NCI-H524 treated with DMSO at 0.1 percent for 48 hours (cell line): ENCODE measurements at regions not wholly inside any gene's neighbourhood (a gene's known extent, or its start where the extent isn't known, plus 50 kb on each side); places are given as distances from the start of the nearest gene placed in this dataset.
"Not testable (repeated sequence)": the region's sequence is repeated elsewhere in the genome, so short reads cannot be mapped to it uniquely, and the experiment has no call there.

Source experiments
- DNase-seq: peaks from one replicate; lab custom pipeline; 2025; lab: John Stamatoyannopoulos, UW

DNA sequence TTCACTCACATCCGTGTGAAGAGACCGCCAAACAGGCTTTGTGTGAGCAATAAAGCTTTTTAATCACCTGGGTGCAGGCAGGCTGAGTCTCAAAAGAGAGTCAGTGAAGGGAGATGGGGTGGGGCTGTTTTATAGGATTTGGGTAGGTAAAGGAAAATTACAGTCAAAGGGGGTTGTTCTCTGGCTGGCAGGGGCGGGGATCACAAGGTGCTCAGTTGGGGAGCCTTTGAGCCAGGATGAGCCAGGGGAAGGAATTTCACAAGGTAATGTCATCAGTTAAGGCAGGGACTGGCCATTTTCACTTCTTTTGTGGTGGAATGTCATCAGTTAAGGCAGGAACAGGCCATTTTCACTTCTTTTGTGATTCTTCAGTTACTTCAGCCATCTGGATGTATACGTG, 210.3 kb upstream of the ELL2 start:
- DNase-seq, result not testable (repeated sequence)

DNA sequence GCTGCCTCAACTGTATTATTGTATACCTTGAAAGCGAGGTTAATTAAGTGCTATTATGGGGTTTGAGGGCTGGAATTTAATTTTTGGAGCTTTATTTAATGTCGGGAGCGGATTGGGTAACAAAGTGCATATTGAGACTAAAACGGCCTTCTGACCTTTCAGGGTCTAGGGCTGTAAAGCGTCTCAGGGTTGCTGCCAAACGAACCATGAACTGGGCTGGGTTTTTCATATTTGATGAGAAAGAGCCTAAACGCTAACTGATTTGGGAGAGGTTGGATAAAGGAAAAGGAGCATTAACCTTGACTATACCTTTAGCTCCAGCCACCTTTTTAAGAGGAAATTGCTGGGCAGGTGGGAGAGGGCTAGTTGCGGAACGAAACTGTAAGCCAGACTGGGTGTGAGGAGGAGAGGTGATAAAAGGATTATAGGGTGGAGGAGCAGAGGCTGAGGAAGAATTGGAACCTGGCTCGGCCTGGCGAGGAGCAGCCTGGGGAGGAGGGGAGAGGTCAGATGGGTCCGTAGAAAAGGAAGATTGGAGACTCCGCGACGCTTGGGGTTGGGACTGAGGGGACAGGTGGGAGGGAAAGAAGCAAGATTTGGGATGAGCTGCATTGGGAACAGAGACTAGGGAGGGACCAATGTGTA, 209.0 kb upstream of the ELL2 start:
- DNase-seq, result not testable (repeated sequence)

DNA sequence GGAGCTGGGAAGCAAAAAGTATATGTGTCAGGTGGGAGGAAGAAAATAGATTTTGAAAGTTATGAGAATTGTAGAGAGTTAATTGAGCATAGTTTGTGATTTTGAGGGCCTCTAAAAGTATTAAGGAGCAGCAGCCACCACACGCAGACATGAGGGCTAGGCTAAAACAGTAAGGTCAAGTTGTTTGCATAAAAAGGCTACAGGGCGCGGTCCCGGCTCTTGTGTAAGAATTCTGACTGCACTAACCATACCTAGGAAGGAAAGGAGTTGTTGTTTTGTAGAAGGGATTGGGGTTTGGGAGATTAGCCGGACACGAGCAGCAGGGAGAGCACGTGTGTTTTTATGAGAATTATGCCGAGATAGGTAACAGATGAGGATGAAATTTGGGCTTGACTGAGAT, 207.2 kb upstream of the ELL2 start:
- not testable (repeated sequence) for DNase-seq

DNA sequence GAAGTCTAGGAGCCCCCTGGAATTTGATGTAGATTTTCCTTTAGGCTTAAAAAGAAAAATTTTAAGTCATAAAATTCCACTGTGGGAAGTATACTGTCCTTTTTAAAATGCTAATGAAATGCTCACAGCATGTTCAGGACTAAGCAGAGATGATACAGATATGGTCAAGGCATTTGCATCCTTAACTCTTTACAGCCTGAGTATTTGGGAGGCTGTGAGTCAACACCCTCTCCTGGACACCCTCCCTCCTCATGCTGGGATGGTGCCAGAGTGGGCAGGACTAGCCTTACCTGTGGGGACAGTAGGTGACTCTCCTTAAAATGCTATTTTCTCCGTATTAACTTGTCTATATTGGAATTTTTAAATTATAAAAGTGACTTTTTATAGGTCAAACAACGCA, 197.4 kb upstream of the ELL2 start:
- no peak for DNase-seq

DNA sequence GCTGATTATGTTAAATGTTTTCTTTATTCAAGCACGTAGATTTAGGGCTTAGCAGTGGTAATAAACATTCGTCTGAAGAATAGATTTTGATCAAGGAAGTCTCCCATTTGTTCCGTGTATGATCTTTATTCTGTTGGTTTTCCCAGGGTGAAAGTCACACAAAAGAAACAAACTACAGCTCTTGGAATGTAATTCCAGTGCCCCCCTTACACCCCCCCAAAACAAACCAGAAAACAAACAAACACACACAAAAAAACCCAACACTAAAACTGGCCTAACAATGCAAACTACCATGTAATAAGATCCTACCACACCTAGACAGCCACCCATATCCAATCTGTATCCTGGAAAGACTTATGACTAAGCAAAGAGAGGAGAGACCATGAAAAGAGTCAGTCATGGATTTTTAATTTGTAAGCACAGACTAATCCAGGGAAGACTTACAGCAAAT, 196.2 kb upstream of the ELL2 start:
- no peak for DNase-seq

DNA sequence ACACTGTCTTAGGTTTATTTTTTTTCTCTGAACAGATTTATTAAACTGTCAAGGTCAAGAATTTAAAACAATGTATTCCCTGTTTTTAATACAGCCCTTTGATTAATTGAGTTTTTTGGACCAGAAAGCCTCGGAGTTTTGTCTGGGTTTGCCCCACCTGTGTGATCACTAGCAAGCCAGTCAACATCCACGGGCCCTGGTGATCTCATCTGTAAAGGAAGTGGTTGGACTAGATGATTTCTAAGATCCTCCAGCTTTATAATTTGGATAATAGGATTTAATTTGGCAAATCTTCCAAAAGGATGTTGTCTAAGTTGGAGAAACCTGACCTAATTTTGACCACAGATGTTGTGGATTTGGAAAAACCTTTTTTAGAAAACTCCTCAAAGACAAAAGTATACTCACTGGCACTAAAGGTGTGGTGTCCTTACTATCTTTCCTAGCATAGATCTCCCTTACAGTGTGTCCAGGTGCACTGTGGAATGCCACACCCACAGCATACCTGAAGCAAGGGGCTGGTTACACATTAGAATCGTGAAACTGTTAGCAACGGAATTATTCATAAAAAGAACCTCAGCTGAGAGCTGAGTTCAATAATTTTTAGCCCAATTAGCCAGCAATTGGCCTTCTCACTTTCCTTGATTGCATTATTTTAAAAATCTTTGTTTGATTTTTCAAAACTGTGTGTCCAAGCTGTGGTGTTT, 195.6 kb upstream of the ELL2 start:
- no peak for DNase-seq

DNA sequence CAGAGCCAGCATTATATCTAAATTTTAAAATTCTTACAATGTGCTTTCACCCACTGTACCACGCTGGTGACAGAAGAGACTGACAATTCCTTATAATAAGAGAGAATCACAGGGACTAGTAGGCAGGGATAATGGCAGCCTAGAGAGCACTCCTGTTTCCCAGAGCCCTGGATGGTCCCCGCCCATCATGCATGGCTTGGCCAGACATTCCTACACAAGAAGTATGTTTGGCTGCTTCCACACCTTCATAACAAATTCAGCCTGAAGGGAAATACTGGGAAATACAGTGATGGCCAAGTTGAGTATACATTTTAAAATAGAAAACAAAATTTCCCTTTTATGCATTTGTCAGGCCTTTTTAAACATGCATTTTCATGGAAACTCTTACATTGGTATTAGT, 193.5 kb upstream of the ELL2 start:
- no peak for DNase-seq

DNA sequence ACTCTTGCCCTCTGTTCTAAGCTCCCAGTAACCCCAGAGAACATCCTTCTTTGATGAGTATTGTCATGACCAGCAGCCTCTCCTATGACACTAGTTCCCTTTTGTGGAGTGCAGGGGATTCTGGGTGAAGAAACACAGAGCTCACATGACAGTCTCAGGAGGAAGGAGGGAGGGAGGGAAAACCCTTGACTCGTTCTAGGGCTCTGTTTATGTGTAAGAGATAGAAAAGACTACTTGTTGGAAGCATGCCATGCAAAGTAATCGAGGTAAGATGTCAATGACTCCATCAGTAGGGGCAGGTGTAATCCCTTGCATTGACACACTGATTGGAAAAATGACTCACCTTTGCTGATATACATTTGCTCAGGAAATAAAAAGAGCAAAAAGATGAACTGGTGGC, 190.2 kb upstream of the ELL2 start:
- DNase-seq, result no peak

DNA sequence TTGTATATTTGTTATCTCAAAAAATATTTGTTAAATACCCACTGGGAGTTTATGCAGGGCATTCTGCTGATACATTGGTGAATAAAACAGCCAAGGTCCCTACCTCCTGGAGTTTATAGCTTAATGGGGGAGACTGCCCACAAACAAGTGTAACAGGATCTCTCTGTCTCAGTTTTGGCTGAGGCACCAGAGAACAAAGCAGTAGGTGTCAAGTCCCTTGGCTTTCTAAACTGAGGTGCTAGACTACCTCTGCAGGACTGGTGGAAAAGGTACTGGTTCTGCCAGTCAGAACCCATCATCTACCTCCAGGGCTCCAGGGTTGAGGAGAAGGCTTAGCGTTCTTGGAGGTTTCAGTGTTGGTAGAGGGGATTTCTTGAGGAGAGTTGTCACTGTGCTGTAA, 188.4 kb upstream of the ELL2 start:
- no peak for DNase-seq

DNA sequence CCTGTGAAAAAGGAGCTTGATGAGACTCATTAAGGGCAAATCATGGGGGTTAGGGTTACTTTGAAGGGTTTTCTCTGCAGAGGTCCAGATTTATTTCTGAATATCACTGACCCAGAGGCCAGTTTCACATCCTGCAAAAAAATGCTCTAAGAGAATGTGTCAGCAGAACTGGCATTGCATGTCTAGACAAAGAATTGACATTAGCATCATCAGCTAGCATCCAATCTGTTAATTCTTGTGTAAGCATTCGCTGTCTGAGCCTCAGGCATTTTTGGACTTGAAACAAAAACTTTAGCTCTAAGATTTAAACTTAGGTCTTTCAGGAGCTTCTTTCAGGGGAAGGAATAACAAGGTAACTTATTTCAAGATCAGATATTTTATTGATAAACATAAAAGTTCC, 187.9 kb upstream of the ELL2 start:
- no peak for DNase-seq

DNA sequence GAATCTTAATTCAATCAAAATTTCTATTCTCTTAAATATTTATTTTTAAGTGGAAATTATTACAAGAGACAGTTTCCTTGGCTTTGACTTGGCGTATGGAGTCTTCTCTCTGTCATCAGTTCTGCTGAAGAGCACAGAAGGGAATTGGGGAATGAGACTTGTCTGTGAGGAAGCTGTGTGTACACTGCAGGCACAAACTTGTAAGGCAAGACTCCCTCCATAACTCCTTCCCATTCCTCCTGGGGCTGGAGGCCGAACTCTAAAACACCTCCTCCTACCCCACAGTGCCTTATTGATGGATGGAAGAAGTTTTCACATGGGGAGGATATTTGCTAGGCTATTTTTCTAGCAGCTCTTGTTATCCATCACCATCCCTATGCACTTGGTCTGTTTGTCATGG, 187.4 kb upstream of the ELL2 start:
- no peak for DNase-seq

DNA sequence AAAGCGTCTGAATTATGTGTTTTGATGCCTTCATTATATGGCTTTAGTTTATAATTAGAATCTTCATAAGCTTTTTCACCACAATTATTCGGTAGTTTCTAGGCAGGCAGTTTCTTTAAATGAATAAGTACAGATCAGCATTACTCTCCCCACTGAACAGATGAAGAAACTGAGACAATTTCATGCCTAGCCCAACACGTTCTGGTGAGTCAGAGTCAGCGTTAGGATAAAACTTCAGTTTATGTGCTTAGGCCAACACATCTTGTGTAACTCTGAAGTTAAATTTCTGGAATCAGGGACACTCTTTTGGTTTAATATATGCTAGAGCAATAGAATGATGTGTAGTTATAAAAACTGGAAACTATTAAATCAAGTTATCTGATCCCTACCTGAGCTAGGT, 186.7 kb upstream of the ELL2 start:
- DNase-seq, result no peak

DNA sequence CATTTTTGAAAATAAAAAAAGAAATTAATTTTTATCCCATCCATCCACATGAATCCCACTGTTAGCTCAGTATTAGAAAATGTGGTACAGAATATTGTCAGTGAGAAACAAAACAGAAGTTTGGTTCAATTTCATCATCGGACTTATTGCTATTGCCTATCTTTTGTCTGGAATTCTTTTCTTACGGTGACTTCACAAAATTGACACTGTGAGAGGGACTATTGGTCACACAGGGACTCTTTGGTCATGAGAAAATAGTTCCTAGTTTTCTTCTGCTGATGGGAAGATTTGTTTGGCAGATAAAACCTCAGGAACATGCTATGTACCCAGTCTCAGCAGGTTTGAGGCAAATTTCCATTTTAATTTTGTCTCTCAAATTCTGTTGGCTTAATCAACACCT, 186.2 kb upstream of the ELL2 start:
- no peak for DNase-seq

DNA sequence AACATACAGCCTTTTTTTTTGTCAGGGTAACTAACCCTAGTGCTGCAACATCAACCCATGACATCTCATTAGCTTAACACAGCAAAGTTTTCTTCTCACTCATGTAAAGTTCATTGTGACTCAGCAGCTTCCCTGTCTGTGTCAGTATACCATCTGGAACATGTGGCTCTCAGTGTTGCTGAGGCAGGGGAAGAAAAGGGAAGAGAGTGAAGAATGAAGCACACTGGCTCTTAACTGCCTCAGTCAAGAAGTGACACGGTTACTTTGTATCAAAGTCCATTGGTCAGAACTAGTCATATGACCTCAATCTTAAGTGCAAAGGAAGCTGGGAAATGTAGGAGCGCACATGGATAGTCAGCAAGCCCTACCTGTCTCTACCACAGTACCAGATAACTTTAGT, 185.0 kb upstream of the ELL2 start:
- no peak for DNase-seq

DNA sequence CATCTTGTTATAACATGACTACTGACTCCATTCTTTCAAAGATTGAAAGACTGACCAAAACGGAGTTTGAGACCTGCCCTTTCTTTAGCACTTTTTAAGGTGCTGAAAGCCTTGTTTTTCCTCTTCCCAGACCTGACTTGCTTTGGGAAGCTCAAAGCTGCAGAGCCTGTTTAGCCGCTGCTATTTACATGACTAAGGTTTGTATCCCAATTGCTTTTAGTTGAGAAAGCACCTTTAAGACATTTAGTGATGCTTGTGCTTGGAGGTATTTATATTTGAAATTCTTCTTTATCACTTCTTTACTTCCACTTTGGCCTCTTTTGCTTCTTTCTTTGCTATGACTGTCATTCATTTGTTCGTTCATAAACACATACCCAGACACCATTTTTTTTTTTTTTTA, 182.6 kb upstream of the ELL2 start:
- DNase-seq, result no peak

DNA sequence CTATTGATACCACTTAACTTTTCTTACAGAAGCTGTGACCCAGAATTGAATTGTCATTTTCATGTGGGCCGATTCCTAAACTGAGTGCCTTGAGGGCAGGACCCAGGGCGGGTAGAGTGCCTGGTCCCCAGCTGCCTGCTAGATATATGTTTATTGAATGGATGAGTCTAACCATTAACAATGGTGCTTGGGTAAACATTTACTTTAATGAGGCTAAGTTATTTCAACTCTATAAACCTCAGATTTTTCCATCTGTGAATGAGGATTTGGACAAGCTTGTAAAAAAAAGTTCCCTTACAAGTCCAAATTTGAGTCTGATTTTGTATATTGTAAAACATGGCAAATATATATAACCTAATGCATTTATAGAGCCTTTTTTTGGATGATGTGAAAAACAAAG, 181.8 kb upstream of the ELL2 start:
- DNase-seq, result no peak

DNA sequence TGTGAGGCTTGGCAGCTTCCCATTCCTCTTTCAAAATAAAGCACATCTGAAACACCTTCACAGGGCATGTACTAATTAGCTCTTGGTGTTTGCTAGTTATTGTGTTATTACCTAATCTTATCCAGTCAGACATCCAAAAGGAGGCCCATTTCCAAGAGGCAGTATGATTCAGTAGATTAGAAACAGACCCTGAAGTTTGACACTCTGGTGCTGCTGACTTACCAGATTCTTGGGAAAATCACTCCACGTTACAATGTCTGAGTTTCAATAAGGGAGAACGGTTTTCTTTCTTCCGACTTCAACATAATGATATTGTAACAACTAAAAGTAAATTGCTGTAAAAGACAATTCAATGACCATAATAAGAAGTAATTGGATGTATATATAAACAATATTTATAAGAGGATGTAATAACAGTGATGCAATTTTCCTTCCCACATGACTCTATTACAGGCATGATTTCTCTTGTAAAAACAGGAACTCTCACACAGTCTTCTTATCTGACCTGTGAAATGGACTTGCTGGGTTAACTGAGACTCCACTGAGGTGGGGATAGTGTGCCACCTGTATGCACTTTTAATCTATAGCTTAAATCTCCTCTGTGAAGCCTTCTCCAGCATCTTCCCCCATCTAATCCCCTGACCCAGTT, 181.3 kb upstream of the ELL2 start:
- DNase-seq, result no peak

DNA sequence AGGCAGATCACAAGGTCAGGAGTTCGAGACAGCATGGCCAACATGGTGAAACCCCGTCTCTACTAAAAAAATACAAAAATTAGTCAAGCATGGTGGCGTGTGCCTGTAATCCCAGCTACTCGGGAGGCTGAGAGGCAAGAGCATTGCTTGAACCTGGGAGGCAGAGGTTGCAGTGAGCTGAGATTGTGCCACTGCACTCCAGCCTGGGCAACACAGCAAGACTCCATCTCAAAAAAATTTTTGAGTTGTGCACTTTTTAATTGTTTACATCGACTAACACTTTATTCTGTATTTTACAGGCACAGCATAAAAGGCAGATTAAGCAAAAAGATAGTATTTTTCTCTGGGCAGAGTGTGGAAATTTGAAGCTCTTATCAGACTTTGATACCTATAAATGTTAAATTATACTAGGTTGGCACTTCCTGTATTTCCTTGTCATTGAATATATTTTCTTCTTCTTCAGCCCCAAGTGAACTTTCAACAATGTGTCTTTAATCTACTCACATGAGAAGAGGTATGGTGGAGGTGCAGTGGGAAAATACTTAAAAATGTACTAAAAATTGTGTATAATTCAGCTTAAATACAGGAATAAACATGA, 180.6 kb upstream of the ELL2 start:
- DNase-seq, result no peak

DNA sequence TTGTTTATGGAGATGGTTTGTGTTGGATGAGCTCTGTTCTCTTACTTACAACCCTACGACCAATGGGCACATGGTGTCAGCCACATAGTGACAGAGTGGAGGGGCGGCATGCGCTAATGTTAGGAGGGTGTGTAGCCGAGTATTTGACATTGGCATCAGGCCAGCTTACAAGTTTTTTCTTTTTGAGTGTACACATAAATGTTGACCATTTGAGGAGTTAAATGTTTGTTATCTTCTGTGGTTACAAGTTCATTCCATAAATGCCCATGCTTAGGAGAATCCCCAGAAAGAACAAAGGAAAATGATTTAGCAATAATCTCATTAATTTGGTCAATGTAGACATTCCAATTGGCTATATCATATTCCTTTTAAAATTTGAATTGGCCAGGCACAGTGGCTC, 180.1 kb upstream of the ELL2 start:
- no peak for DNase-seq

DNA sequence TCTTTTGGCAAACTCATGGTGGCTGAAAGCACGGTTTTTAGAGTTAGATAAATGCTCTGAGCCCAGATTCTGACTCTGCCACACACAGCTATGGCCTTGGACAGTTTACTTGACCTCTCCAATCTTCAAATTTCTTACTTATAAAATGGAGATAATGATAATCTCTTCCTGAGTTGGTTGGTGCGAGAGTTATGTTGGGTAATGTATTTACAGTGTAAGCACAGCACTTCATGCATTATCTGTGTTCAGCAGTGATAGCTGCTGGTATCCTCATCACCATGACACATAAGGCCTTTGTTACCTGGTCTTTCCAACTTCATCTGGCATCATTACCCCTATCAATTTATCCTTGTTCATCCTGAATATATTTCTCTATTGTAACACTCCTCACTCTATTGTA, 178.8 kb upstream of the ELL2 start:
- no peak for DNase-seq

DNA sequence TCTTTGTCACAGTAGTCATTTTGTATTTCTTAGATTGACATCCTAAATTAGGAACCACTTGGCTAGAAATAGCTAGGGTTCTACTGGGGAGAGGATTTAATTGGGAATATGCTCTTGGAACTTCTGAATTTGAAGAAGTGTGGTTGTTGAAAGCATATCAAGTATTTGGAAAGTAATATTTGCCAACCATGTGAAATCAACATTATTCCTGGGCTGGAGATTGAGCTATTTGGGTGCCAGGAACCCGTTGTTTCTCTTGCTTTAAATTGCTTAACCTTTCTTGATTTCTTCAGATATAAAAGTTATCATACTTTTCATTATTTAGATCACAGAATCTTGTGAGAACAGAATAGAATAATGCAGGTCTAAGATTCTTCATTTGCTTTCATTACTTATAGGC, 178.4 kb upstream of the ELL2 start:
- no peak for DNase-seq

DNA sequence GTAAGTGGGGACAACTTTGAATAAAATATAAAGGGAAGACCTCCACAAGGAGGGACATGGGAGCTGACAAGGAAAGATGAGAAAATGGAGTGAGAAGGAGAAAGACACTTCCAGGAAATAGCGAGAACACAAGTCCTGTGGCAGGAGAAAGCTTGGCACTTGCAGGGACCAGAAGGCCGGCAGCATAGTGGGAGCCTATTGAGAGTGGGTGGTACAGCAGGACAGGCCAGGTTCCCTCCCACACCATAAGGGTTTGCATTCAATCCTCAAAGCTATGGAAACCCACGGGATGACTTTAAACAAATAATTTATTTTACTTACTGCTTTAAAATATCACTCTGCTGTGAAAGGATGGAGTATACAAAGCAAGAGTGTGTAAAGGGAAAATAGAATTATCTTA, 173.2 kb upstream of the ELL2 start:
- DNase-seq, result no peak
